ENCODE measurements at regions not wholly inside any gene's neighbourhood (a gene's known extent, or its start where the extent isn't known, plus 50 kb on each side); places are given as distances from the start of the nearest gene placed in this dataset.

DNA sequence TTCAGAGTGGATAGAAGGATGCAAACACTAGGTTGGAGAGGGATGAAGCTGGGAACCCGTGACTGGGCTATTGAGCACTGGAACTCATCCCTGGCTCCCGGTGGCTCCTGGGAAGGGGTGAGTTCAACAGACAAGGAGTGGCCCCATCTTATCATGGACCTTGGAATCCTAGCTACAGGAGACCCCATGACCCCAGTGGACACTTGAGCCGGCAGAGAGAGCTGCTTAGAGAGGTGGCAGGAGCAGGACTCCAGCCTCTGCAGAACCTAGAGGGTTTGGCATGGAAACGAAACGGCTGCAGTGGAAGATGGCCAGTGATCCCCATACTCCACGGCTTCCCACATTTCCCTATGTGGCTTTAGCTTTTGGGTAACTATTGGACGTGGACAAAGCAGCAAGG, 205.8 kb upstream of the SPANXN1 start:
- ChIA-PET POLR2A (no interaction called here), CTCF (no interaction called here)
- H3K4me3 ChIP-seq (ENCODE audit: low read depth, low read length) = no peak overlapping the region
- TF ChIP-seq HOXD13 (CRISPR knock-in tag; IDR thresholded peaks at IDR 0.05; ENCODE audit: borderline replicate concordance) = no peak
- TF ChIP-seq ZNF561 (tag by site-specific recombination; IDR thresholded peaks at IDR 0.05; ENCODE audit: borderline replicate concordance) = no peak
- TF ChIP-seq GLIS1 (tag by site-specific recombination; IDR thresholded peaks at IDR 0.05) = no peak
- no peak for TF ChIP-seq ZNF211 (tag by site-specific recombination; IDR thresholded peaks at IDR 0.05; ENCODE audit: low read depth)
- H3K4me1 ChIP-seq (ENCODE audit: control insufficient read depth, insufficient read depth, low read length) = no peaks in the 10 kb centered on the region
- no peaks in the 10 kb centered on the region for H3K36me3 ChIP-seq (ENCODE audit: control insufficient read depth in 2 of 2, insufficient read depth in 1 of 2, low read length in 2 of 2)
- no peaks in the 10 kb centered on the region for H3K9me3 ChIP-seq (ENCODE audit: control insufficient read depth, insufficient read depth, low read depth, low read length)
- no peak overlapping the region for H3K27ac ChIP-seq (ENCODE audit: extremely low read depth, low read depth, low read length)

DNA sequence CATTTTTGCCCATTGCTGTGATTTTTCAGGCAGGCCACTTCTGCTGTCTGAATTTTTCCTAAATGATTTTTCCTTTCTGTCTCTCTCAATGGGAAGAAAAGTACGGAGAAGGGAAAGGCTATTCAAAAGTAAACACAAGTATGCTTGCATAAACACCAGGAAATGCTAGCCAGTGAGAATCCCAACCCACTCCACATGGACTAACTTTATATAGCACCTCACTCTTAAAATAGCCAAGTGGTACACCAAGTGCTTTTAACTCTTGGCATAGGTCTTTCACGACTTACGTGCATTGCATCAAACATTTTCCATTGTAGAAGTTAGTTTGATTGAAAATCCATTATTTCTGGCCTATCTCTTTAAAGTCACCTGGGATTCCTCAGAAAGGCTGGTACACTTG, 178.9 kb upstream of the SPANXN1 start:
- CTCF ChIA-PET = interaction anchor here (0.7 kb wide), 1 partner anchor 116 kb away, joined by 3 read pairs; no protein-coding TSS in a partner anchor
- Histone ChIP-seq H3K27ac (ENCODE audit: extremely low read depth, low read depth, low read length) (no peak overlapping the region), H3K36me3 (ENCODE audit: control insufficient read depth in 2 of 2, insufficient read depth in 1 of 2, low read length in 2 of 2) (no peaks in the 10 kb centered on the region), H3K4me1 (ENCODE audit: control insufficient read depth, insufficient read depth, low read length) (no peaks in the 10 kb centered on the region), H3K4me3 (ENCODE audit: low read depth, low read length) (no peak overlapping the region), H3K9me3 (ENCODE audit: control insufficient read depth, insufficient read depth, low read depth, low read length) (no peaks in the 10 kb centered on the region)
- POLR2A ChIA-PET = no interaction called here
- TF ChIP-seq ZNF560 (tag by site-specific recombination; IDR thresholded peaks at IDR 0.05; ENCODE audit: borderline replicate concordance) = no peak
- no peak for TF ChIP-seq ZNF221 (tag by site-specific recombination; IDR thresholded peaks at IDR 0.05; ENCODE audit: borderline replicate concordance)
- no peak for TF ChIP-seq ZNF416 (tag by site-specific recombination; IDR thresholded peaks at IDR 0.05)
- TF ChIP-seq, protein P1, sequence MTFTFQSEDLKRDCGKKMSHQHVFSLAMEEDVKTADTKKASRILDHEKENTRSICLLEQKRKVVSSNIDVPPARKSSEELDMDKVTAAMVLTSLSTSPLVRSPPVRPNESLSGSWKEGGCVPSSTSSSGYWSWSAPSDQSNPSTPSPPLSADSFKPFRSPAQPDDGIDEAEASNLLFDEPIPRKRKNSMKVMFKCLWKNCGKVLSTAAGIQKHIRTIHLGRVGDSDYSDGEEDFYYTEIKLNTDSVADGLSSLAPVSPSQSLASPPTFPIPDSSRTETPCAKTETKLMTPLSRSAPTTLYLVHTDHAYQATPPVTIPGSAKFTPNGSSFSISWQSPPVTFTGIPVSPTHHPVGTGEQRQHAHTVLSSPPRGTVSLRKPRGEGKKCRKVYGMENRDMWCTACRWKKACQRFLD (tag by site-specific recombination; IDR thresholded peaks at IDR 0.05) = no peak
- TF ChIP-seq, protein P2, sequence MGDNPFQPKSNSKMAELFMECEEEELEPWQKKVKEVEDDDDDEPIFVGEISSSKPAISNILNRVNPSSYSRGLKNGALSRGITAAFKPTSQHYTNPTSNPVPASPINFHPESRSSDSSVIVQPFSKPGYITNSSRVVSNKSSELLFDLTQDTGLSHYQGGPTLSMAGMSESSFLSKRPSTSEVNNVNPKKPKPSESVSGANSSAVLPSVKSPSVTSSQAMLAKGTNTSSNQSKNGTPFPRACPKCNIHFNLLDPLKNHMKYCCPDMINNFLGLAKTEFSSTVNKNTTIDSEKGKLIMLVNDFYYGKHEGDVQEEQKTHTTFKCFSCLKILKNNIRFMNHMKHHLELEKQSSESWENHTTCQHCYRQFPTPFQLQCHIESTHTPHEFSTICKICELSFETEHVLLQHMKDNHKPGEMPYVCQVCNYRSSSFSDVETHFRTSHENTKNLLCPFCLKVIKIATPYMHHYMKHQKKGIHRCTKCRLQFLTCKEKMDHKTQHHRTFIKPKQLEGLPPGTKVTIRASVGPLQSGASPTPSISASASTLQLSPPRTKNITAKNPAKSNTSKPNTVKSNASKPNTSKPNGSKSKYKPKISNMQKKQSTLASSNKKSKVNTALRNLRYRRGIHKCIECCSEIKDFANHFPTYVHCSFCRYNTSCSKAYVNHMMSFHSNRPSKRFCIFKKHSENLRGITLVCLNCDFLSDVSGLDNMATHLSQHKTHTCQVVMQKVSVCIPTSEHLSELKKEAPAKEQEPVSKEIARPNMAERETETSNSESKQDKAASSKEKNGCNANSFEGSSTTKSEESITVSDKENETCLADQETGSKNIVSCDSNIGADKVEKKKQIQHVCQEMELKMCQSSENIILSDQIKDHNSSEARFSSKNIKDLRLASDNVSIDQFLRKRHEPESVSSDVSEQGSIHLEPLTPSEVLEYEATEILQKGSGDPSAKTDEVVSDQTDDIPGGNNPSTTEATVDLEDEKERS (tag by site-specific recombination; IDR thresholded peaks at IDR 0.05) = no peak
- TF ChIP-seq ZNF561 (tag by site-specific recombination; IDR thresholded peaks at IDR 0.05; ENCODE audit: borderline replicate concordance) = no peak
- TF ChIP-seq ZNF248 (tag by site-specific recombination; IDR thresholded peaks at IDR 0.05) = no peak
- no peak for TF ChIP-seq ZNF121 (tag by site-specific recombination; IDR thresholded peaks at IDR 0.05)

DNA sequence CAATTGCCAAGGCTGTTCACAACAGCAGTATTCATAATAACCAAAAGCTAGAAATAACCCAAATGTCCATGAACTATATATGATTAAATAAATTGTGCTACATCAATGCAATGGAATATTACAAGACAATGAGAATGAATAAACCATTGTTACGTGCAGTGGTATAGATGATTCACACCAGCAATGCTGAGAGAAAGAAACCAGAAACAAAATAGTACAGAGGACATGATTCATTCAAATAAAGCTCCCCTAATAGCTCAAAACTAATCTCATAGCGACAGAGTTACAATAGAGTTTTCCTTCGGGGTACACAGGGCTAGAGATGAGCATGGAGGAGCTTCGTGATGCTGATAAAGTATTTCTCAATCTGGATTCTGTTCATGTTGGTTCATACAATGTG, 148.1 kb upstream of the SPANXN1 start:
- H3K4me1 ChIP-seq (ENCODE audit: control insufficient read depth, insufficient read depth, low read length) = no peaks in the 10 kb centered on the region
- CTCF ChIA-PET = interaction anchor here (0.6 kb wide), 1 partner anchor 49 kb away, joined by 3 read pairs; no protein-coding TSS in a partner anchor
- H3K27ac ChIP-seq (ENCODE audit: extremely low read depth, low read depth, low read length) = no peak overlapping the region
- no peak overlapping the region for H3K4me3 ChIP-seq (ENCODE audit: low read depth, low read length)
- no peaks in the 10 kb centered on the region for H3K9me3 ChIP-seq (ENCODE audit: control insufficient read depth, insufficient read depth, low read depth, low read length)
- POLR2A ChIA-PET = no interaction called here
- H3K36me3 ChIP-seq (ENCODE audit: control insufficient read depth in 2 of 2, insufficient read depth in 1 of 2, low read length in 2 of 2) = no peaks in the 10 kb centered on the region
- TF ChIP-seq ZNF174 (tag by site-specific recombination; IDR thresholded peaks at IDR 0.05) (no peak), ZNF660 (tag by site-specific recombination; IDR thresholded peaks at IDR 0.05) (no peak), ZNF561 (tag by site-specific recombination; IDR thresholded peaks at IDR 0.05; ENCODE audit: borderline replicate concordance) (no peak), ZNF510 (tag by site-specific recombination; IDR thresholded peaks at IDR 0.05; ENCODE audit: insufficient replicate concordance) (no peak), ZNF514 (tag by site-specific recombination; IDR thresholded peaks at IDR 0.05) (no peak), ZNF133 (tag by site-specific recombination; IDR thresholded peaks at IDR 0.05) (no peak), KLF9 (tag by site-specific recombination; IDR thresholded peaks at IDR 0.05; ENCODE audit: low read depth) (no peak), ZBTB21 (tag by site-specific recombination; IDR thresholded peaks at IDR 0.05) (no peak), ZNF202 (tag by site-specific recombination; IDR thresholded peaks at IDR 0.05; ENCODE audit: borderline replicate concordance) (no peak), ZNF19 (tag by site-specific recombination; IDR thresholded peaks at IDR 0.05; ENCODE audit: low read depth) (no peak), ZNF274 (IDR thresholded peaks at IDR 0.05; ENCODE audit: low read length) (no peak), ZNF274 (tag by site-specific recombination; IDR thresholded peaks at IDR 0.05; ENCODE audit: borderline replicate concordance) (no peak), ZNF214 (tag by site-specific recombination; IDR thresholded peaks at IDR 0.05; ENCODE audit: borderline replicate concordance) (no peak)
- TF ChIP-seq, protein P3, sequence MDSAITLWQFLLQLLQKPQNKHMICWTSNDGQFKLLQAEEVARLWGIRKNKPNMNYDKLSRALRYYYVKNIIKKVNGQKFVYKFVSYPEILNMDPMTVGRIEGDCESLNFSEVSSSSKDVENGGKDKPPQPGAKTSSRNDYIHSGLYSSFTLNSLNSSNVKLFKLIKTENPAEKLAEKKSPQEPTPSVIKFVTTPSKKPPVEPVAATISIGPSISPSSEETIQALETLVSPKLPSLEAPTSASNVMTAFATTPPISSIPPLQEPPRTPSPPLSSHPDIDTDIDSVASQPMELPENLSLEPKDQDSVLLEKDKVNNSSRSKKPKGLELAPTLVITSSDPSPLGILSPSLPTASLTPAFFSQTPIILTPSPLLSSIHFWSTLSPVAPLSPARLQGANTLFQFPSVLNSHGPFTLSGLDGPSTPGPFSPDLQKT (IDR thresholded peaks at IDR 0.05; ENCODE audit: borderline replicate concordance, low read depth, low read length) = no peak

All from HEK293 (cell line).